ENCODE measurements at regions not wholly inside any gene's neighbourhood (a gene's known extent, or its start where the extent isn't known, plus 50 kb on each side); places are given as distances from the start of the nearest gene placed in this dataset.

DNA sequence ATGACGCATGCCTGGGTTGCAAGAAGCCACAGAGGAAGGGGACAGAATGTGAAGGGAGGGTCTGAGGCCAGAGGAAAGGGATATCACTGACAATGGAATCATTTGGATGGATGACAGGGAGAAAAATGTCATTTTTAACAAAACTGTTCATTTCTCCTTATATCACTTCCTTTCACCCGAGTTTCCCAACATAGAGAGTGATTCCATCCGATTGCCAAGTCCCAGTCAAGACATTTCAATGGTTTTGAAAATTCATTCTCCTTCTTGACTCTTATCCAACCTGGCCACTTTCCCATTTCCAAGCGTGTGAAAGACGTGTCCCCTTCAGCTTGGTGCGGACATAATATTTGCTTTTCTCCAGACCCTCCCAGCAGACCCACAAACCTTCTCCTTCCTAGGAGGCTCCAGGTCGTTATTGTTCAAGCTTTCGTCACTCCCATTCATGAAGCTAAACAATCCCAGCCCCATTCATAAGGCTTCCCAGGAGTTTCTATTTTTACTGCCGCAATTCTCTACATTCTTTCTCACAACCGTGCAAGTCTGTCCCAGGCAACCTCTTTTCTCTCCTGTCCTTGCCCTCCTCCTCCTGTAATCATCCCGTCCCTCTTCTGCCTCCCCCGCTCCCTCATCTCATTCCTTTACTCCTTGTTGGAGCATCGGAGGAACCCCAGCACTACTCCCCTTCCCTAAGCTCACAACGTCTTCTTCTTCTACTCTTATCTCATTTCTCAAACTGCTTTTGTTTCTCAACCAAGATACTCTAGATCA, 301.3 kb upstream of the KLF6 start:
- DNase-seq, result no peak

DNA sequence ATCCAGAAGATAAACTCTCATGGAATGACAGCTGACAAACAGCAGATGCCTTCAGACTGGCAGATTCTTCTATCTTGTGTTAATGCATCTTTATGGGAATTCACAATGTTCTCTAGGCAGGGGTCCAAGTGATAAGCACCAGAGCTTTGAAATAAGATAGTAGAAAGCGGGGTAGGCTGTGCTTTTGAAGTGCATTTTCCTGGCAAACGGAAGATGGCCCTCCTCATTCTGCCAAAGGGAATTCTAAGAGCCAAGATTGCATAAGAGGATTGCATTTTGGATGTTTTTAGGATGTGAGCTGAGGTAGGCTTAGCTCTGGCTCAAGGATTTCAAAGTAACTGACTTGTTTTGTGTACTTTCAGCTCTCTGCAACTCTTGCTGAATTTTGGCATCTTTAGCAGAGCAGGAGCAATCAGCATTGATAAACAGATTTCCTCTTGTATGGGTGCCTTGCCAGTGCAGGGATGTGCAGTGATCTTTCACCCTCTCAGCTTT, 298.5 kb upstream of the KLF6 start:
- DNase-seq, result no peak

DNA sequence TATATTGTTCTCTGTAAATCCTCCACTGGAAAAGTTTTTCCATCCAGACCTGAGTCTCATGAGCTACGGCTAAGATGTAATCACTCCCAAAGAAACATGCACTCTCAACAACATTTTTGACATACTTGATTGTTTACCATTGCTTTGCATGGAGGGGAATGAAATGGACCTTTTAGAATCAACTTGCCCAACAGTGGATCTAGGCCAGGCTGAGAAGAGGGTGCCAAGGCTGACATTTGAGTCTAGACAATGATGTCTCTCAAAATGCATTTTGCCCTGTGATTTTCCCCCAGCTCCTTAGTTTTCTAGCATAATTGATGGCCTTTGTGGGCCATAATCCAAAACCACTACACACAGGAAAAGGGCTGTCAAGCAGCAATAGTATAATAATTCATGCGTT, 297.9 kb upstream of the KLF6 start:
- DNase-seq, result no peak

DNA sequence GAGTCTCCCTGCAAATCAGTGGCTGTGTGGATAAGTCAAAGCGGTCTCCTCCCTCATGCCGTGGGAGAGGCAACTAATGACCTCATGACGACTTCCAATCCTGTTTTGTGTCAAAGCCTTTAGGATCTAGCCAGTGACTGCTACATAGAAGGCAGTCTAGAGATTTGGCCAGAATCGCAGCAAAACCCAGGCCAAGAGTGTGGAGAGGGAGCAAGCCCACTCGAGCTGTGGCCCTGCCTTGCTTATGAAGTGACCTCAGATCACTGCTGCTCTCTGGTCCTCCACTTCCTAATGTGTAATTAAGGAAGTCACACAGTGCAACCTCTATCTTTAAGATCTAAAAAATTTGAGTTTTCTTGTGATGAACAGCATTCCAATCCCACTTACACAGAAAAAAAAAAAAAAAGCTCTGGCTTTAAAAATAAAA, 296.7 kb upstream of the KLF6 start:
- no peak for DNase-seq

DNA sequence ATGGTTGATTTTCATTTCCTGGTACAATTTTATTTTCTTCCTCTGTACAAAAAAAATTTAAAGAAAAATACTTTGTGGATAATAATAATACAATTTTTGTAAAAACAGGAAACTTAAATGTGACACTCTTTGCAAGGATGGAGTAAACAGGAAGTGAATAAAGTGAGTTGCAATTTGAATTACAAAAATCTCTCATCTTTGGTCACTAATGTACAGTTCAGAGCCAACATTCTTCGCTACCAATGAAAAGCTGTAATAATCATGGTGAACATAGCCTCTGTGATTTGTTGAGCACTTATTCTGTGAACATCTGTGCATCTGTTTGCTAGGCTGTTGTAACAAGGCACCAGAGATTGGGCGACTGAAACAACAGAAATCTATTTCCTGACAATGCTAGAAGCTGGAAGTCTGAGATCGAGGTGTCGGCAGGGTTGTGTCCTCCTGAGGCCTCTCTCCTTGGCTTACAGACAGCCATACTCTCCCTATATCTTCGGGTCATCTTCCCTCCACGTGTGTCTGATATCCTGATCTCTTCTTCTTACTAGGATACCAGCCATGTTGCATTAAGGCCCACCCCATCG, 295.3 kb upstream of the KLF6 start:
- no peak for DNase-seq

DNA sequence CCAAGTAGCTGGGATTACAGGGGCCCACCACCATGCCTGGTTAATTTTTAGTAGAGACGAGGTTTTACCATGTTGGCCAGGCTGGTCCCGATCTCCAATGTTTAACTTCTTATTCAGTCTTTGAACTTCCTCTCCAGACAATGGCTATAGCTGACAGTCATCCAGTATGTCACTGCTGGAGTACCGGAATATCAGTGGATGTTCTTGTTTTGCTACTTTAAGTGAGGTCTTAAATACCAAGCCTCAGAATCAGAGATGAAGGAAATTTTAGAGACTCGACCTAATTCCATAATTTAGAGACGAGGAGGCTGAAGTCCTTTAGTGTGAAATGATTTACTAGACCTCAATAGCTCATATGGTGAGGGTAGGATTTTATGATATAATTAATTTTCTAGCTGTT, 294.8 kb upstream of the KLF6 start:
- no peak for DNase-seq

DNA sequence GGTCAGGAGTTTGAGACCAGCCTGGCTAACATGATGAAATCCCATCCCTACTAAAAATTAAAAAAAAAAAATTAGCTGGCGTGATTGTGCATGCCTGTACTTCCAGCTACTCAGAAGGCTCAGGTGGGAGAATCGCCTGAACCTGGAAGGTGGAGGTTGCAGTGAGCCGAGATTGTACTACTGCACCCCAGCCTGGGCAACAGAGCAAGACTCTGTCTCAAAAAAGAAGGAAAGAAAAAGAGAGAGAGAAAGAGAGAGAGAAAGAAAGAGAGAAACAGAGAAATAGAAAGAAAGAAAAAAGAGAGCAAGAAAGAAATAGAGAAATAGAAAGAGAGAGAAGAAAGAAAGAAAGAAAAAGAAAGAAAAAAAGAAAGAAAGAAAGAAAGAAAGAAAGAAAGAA, 292.8 kb upstream of the KLF6 start:
- DNase-seq, result no peak

DNA sequence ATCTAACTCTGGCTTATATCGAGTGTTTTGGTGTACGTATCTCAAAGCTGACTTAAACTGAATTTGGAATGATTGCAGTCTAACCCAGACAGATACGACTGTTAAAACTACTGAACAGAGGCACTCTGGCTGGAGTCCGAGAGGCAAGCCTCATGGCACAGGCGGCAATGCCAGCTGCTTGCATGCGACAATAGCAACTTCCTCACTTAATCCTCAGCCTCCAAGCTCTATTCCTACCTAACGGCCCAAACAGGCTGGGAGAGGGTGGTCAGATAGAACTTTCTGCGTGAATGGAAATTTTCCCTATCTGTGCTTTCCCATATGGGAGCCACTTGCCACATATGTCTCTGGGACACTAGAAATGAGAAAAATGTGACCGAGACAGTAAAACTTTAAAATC, 292.0 kb upstream of the KLF6 start:
- DNase-seq, result no peak

DNA sequence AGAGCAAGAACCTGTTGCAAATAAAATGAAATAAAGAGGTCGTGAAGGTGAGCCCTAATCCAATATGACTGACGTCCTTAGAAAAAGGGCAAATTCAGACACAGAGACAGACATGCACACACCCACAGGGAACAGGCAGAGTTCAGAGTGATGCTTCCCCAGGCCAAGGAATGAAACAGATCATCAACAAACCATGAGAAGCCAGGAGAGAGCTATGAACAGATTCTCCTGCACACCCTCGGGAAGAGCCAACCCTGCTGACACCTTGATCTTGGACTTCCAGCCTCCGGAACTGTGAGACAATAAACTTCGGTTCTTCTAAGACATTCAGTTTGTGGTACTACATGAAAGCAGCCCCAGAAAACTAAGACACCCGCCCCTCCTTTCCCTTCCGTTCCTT, 290.4 kb upstream of the KLF6 start:
- no peak for DNase-seq

DNA sequence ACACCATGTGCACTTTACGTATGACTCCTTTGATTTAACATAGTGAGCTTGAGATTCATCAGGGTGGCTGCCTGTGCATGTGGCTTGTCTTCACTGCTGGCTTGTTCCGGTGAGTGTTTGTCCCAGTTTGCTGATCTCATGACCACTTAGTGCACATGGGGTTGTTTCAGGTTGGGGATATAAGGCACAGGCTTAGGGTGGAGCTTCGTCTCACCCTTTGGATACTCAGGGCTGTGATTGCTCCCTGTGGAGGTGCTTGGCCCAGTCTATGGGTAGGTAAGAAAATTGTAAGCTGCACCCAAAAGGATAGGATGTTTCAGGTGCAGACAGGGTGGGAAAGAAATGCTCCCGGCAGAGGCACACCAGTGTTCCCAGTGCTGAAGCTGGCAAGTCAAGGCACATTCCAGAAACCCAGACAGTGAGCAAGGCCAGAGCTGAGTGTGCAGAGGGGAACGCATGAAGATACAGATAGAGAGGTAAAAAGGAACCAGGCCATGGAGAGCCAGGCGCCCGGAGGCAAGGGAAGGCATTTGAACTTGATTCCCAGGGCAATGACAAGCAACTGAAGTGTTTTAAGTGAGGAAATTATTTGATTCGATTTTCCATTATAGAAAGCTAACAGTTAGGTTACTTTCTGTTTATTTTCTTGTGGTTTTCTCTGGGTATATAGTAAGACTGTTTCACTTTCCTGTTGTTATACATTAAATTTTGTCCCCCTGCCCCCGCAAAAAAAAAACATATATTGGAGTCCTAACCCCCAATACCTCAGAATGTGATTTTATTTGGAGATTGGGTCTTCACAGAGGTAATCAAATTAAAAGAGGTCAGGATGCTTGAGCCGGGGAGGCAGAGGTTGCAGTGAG, 289.8 kb upstream of the KLF6 start:
- no peak for DNase-seq

DNA sequence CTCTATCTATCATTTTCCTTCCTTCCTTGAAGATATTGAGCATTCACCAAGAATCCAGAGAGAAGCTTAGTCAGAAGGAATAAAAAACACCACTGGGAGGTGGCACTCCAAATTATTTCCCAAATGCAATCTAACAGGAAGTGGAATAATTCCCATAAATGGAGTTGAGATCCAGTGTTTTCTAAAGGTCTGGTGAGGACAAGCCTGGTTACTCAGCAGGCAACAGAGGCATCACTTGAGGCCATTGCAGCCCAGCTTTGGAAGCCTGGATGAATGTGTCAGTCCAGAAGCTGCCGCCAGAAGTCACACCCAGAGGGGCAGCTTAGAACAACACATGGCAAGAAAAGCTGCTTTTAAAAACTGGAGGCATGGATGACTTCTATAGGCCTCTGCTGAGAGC, 288.9 kb upstream of the KLF6 start:
- DNase-seq, result no peak

DNA sequence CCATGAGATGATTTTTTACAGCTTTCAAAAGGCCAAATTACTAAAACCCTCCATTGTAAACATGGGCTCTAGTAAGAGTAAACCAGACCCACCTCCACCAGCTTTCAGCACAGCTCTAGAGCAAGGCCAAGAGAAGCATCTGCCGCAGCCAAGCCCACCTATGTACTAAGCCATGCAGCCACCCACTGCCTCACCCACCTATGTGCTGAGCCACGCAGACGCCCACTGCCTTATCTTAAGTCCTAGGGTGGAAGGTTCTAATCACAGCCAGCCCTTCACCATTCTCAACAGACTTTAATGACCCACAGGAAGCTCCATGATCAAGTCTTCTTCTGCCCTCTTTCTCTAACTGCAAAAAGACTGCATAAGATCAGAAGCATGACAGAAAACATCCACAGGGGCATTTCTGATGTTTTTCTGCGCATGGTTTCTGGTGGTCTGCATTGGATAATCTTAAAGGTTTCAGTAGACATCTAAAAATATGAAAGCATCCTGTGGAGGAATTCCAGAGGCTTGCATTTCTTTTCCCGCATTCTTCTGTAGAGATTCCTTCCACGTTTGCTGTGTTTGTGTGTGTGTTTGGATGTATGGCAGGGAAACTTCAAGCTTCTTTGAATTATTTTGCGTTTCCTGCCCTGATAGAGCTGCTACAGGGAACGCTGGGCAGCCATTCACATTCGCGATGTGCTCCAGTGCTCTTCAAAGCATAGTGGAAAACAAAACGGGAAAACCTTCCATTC, 286.1 kb upstream of the KLF6 start:
- no peak for DNase-seq

DNA sequence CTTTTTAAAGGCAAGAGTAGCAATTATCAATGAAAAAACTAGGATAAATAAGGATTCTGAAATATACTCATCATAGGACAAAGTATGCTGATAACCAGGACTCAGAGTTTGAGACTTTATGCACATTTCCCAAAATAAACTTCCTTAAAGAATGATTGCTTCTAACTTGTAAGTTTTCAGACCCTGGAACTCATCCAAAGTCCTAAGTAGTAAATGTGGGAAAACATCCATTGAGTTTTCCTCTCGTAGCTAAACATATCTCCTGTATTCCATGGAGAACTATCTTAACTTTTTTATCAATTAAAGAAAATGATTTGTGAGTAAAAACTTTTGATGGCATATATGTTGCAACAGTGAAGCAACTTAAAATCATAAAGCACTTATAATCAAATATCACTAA, 285.2 kb upstream of the KLF6 start:
- DNase-seq, result no peak

DNA sequence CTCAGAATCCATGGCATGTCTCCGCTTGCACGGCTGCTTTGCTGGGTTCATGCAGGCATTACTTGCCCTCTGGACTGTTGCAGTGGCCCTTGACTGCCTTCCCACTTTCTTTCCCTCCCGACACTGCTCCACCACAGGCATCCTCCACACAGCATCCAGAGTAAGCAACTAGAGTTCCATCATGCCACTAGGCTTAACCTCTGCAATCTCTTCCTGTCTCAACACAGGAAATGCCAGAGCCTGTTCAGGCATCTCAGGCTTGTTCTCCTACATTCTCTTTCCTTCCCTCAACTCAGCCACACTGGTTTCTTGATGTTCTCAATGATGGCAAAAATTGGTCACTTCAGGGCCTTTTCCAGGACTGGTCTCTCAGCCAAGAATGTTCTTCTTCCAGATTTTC, 284.5 kb upstream of the KLF6 start:
- DNase-seq, result no peak

DNA sequence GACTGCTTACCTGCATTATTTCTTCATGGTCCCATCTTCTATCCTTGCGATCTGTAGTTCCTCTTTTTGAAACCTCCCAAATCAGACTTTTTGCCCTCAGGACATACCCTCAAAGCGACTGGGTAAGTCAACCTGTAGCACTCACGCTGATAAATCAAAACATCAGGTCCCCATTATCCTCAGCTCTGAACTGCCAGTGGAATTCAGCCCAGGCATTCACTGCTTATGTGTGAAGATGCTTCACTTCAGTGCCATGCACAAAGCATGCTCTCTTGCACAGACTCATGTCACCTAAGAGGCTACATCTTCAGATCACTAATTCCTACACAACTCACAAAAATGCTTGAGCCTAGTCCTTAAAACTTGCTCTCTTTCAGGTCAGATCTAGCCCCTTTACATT, 283.6 kb upstream of the KLF6 start:
- DNase-seq, result no peak

DNA sequence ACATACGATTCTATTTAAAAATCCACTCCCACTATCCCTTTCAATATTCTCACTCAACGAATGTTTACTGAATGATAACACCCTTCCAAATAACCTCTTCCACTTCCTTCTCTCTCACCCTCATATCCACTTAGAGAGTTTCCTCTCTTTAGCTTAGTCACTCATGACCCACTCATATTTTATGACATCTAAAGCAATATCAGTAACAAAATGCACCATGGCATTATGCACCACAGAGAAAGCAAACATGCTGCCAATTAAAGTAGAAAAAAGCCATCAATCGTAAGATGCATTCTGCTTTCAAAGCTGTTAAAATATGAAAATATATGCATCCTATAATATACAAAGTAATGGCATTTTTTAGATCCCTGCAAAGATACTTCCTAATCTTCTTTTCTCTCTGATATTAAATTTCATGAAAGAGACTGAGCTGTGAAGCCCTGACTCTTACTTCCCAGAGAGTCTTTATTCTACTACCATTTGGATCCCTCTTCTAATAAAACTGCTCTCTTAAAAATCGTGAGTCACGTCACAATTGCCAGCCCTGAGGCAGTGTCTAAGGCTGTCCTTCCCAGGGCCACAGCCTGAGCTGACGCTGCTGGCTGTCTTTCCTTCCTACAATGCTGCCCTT, 283.0 kb upstream of the KLF6 start:
- no peak for DNase-seq

DNA sequence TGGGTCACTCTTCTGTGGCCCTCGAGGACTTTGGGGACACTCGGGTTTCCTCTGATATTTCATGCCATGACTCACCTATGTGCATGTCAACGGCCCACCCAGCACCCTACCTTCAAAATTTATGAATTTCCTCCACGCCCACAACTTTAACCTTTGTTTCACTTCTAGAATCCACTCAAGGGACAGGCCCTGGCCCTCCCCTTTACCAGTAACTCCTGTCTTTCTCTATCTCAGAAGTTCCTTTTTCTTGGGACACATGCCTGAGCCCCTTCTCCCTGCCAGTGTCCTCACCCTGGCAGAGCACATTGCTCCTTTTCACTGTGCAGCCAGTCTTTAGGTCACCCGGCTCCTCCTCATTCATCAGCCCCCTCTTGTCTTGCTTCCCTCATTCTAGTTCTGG, 282.5 kb upstream of the KLF6 start:
- DNase-seq, result no peak

DNA sequence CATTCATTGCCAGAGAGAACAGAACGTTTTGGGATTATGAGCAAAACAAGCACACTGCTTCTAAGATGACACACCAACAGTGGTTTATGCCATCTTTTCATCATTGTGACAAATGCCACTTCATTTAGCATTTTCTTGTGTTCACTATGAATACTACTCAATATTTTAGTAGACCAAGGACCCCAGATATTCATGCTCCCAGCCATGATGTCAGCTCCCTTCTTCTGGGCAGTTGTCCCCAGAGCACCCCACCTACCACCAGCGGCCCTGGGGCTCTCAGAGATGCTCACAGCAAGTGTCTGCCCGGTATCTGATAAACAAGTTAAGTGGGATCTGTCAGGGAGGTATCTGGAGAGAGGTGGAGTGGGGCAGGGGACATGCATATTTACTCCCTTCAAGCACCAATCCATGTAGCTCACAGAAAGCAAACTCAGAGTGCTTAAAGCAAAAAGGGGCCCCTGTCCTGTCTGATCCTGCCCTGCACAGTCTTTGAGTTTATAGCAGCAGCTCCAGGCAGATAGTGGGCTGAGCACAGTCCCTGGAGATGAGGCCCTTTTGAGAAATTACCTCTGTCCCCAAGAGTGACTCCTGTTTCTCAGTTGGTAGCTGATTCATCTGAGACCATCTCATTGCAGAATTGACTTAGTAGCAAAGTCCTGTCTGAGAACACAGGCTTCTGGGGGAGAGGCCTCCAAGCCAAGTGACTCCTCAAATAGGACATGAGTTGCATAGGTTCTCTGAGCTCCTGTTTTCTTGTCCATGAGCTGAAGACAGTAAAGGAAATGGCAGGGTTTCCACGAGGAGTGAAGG, 281.8 kb upstream of the KLF6 start:
- DNase-seq, result no peak

DNA sequence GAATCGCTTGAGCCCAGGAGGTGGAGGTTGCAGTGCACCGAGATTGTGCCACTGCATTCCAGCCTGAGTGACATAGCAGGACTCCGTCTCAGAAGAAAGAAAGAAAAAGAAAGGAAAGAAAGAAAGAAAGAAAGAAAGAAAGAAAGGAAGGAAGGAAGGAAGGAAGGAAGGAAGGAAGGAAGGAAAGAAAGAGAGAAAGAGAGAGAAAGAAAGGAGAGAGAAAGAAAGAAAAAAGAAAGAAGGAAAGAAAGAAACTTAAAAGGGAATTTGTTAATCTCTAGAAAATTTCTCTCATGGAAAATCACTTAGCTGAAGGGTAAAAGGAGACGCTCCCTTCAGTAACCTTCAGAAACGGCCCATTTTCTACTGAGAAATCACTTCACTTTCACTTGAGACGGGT, 279.5 kb upstream of the KLF6 start:
- DNase-seq, result no peak

DNA sequence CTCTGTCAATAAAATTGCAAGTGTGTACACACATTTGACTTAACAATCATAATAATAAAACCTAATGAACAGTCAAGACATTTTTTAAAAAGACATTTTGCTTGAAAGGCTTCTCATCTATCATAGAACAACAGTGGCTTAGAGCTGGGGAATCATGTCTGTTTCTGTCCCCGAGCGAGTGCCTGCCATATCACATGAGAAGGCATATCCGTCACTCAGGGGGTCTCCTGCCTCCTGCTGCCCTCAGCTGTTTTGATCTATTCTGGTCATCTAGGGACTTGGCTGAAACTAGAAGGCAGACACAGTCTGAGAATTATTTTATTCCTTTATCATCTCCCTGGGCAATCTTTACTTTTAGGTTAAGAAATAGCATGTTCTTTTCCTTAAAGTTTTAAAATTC, 278.7 kb upstream of the KLF6 start:
- no peak for DNase-seq

DNA sequence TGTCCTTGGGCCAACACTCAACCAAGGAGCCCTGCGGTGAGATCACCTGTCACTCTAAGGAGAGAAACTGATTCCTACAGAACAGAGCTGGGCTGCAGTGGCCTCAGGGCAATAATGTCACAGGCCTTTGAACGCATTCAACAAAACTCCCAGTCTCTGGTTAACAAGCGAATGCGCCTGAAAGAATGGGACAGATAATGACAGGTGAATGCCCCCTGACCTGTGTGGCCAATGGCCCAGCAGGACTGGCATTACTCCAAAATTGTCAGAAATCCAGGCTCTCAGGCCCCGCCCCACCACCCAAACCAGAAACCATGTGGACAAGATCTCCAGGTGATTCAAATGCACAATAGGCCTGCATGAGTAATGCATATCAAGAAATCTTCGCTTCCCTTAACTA, 277.7 kb upstream of the KLF6 start:
- DNase-seq, result no peak

DNA sequence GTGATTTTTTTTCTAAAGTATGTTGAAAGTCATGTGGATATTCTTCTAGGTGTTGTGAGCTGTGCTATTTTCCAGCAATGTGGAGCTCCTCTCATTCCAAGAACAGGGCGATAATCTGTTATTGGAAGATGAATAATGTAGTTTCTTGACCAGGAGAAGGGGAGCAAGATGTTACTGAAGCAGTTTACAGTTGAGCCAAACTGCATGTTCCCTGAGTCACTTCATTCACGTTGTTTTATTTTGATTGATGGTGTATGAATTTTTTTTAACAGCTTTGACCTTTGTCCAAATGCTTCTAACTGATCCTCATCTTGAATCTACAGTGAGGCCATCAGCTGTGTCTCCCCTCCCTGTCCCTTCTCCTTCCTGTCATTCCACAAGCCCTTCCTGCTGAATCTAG, 277.1 kb upstream of the KLF6 start:
- no peak for DNase-seq
